Epithelial cell of proximal tubule (primary cell): ENCODE measurements at regions not wholly inside any gene's neighbourhood (a gene's known extent, or its start where the extent isn't known, plus 50 kb on each side); places are given as distances from the start of the nearest gene placed in this dataset.

Experiments used
- DNase-seq: peaks from one replicate; pipeline ENCODE4 v3.0.0-alpha.2; 2011; ENCODE audit warnings: low read depth
- H3K4me3 ChIP-seq: 2 replicates; pipeline ENCODE4 v1.5.1; 2011; ENCODE audit warnings: low read depth, mild to moderate bottlenecking, low read length
- CTCF ChIP-seq: conservative IDR thresholded peaks from 2 replicates; pipeline ENCODE4 v1.5.1; 2012; ENCODE audit warnings: low read depth, mild to moderate bottlenecking, low read length

GRCh38 chr7:54846273-54846672 is 87.3 kb upstream of the SEC61G start:
- no peak overlapping the region for H3K4me3 ChIP-seq
- no peak for DNase-seq
- no peak for TF ChIP-seq CTCF

GRCh38 chr7:54847921-54848320 is 88.9 kb upstream of the SEC61G start:
- TF ChIP-seq CTCF: no peak
- H3K4me3 ChIP-seq: no peak overlapping the region
- no peak for DNase-seq

GRCh38 chr7:54856856-54857255 is 97.8 kb upstream of the SEC61G start:
- no peak for TF ChIP-seq CTCF
- H3K4me3 ChIP-seq: no peak overlapping the region
- DNase-seq: no peak

- DNase-seq: no peak
- TF ChIP-seq CTCF: no peak
- no peak overlapping the region for H3K4me3 ChIP-seq
Observed at GRCh38 chr7:54857294-54857693, 98.3 kb upstream of the SEC61G start.

GRCh38 chr7:54858008-54858692 is 99.1 kb upstream of the SEC61G start:
- no peak overlapping the region for H3K4me3 ChIP-seq
- TF ChIP-seq CTCF: no peak
- no peak for DNase-seq

- H3K4me3 ChIP-seq: no peak overlapping the region
- DNase-seq: no peak
- no peak for TF ChIP-seq CTCF
Observed at GRCh38 chr7:54859066-54859465, 100.1 kb upstream of the SEC61G start.

GRCh38 chr7:54859545-54859944 is 100.5 kb upstream of the SEC61G start:
- no peak for TF ChIP-seq CTCF

More at GRCh38 chr7:54859545-54859944, 100.5 kb upstream of the SEC61G start:
- DNase-seq: no peak
- no peak overlapping the region for H3K4me3 ChIP-seq
